ENCODE measurements at regions not wholly inside any gene's neighbourhood (a gene's known extent, or its start where the extent isn't known, plus 50 kb on each side); places are given as distances from the start of the nearest gene placed in this dataset.

- no peak overlapping the region for H3K4me3 ChIP-seq (ENCODE audit: low read depth, low read length)
- TF ChIP-seq CTCF (IDR thresholded peaks at IDR 0.05; ENCODE audit: low read depth, low read length) = no peak
- no peak for TF ChIP-seq MAX (IDR thresholded peaks at IDR 0.05; ENCODE audit: low read depth, low read length)
- no peak for TF ChIP-seq MYC (IDR thresholded peaks at IDR 0.05; ENCODE audit: low read depth, low read length)
- TF ChIP-seq POLR2A (IDR thresholded peaks at IDR 0.05; ENCODE audit: extremely low read depth, insufficient read length) = no peak
- DNase-seq (ENCODE audit: low read depth) = no peak
Measured at GRCh38 chr18:69177702-69178101, 223.0 kb upstream of the DOK6 start.

- TF ChIP-seq MYC (IDR thresholded peaks at IDR 0.05; ENCODE audit: low read depth, low read length) (no peak), MAX (IDR thresholded peaks at IDR 0.05; ENCODE audit: low read depth, low read length) (no peak), CTCF (IDR thresholded peaks at IDR 0.05; ENCODE audit: low read depth, low read length) (no peak), POLR2A (IDR thresholded peaks at IDR 0.05; ENCODE audit: extremely low read depth, insufficient read length) (no peak)
- no peak for DNase-seq (ENCODE audit: low read depth)
- H3K4me3 ChIP-seq (ENCODE audit: low read depth, low read length) = no peak overlapping the region
Measured at GRCh38 chr18:69186162-69186561, 214.5 kb upstream of the DOK6 start.

GRCh38 chr18:69196336-69196735, 204.4 kb upstream of the DOK6 start:
- no peak for DNase-seq (ENCODE audit: low read depth)
- H3K4me3 ChIP-seq (ENCODE audit: low read depth, low read length) = no peak overlapping the region

GRCh38 chr18:69205925-69206324, 194.8 kb upstream of the DOK6 start:
- TF ChIP-seq POLR2A (IDR thresholded peaks at IDR 0.05; ENCODE audit: extremely low read depth, insufficient read length) = no peak
- TF ChIP-seq MYC (IDR thresholded peaks at IDR 0.05; ENCODE audit: low read depth, low read length) = no peak
- no peak for TF ChIP-seq MAX (IDR thresholded peaks at IDR 0.05; ENCODE audit: low read depth, low read length)
- TF ChIP-seq CTCF (IDR thresholded peaks at IDR 0.05; ENCODE audit: low read depth, low read length) = no peak
- DNase-seq (ENCODE audit: low read depth) = no peak
- H3K4me3 ChIP-seq (ENCODE audit: low read depth, low read length) = no peak overlapping the region

More at GRCh38 chr18:69196336-69196735, 204.4 kb upstream of the DOK6 start:
- TF ChIP-seq MAX (IDR thresholded peaks at IDR 0.05; ENCODE audit: low read depth, low read length) = no peak
- no peak for TF ChIP-seq POLR2A (IDR thresholded peaks at IDR 0.05; ENCODE audit: extremely low read depth, insufficient read length)
- TF ChIP-seq CTCF (IDR thresholded peaks at IDR 0.05; ENCODE audit: low read depth, low read length) = no peak
- TF ChIP-seq MYC (IDR thresholded peaks at IDR 0.05; ENCODE audit: low read depth, low read length) = no peak

GRCh38 chr18:69208545-69208944, 192.1 kb upstream of the DOK6 start:
- DNase-seq (ENCODE audit: low read depth) = no peak
- TF ChIP-seq MYC (IDR thresholded peaks at IDR 0.05; ENCODE audit: low read depth, low read length) (no peak), POLR2A (IDR thresholded peaks at IDR 0.05; ENCODE audit: extremely low read depth, insufficient read length) (no peak), CTCF (IDR thresholded peaks at IDR 0.05; ENCODE audit: low read depth, low read length) (no peak), MAX (IDR thresholded peaks at IDR 0.05; ENCODE audit: low read depth, low read length) (no peak)
- H3K4me3 ChIP-seq (ENCODE audit: low read depth, low read length) = no peak overlapping the region

GRCh38 chr18:69209761-69210160, 190.9 kb upstream of the DOK6 start:
- DNase-seq (ENCODE audit: low read depth) = no peak
- H3K4me3 ChIP-seq (ENCODE audit: low read depth, low read length) = no peak overlapping the region
- TF ChIP-seq MYC (IDR thresholded peaks at IDR 0.05; ENCODE audit: low read depth, low read length) (no peak), MAX (IDR thresholded peaks at IDR 0.05; ENCODE audit: low read depth, low read length) (no peak), CTCF (IDR thresholded peaks at IDR 0.05; ENCODE audit: low read depth, low read length) (no peak)
